CD4-positive, CD25-positive, alpha-beta regulatory T cell (primary cell): ENCODE measurements at regions not wholly inside any gene's neighbourhood (a gene's known extent, or its start where the extent isn't known, plus 50 kb on each side); places are given as distances from the start of the nearest gene placed in this dataset.

ENCODE experiments used
- ATAC-seq, 2 donors: fragments of 150-1000 bp; cut with Tn5 transposase; one replicate each; pipeline ENCODE4 v1.10.0; 2021; ENCODE audit warnings: low read depth in 2 of 2, moderate number of reproducible peaks in 2 of 2, moderate library complexity in 1 of 2
- DNase-seq, 3 donors: peaks; one replicate each; pipeline versions ENCODE4 v3.0.0 to v3.0.0-alpha.2; 2012 to 2022; ENCODE audit warnings: mixed read lengths in 1 of 3
- H3K27ac ChIP-seq: one replicate; pipeline ENCODE4 v1.7.0; 2013; ENCODE audit warnings: mild to moderate bottlenecking, low read length; ENCODE audit not compliant: insufficient read depth, poor library complexity, severe bottlenecking
- H3K27me3 ChIP-seq: one replicate; pipeline ENCODE4 v1.7.0; 2013; ENCODE audit warnings: low read length; ENCODE audit not compliant: control insufficient read depth, insufficient read depth
- H3K36me3 ChIP-seq: one replicate; pipeline ENCODE4 v1.7.0; 2013; ENCODE audit warnings: mild to moderate bottlenecking, low read length, moderate library complexity; ENCODE audit not compliant: control insufficient read depth, insufficient read depth
- H3K4me1 ChIP-seq: 2 replicates; pipeline ENCODE4 v1.7.0; 2013; ENCODE audit warnings: mild to moderate bottlenecking, low read length; ENCODE audit not compliant: insufficient read depth, control insufficient read depth, poor library complexity, severe bottlenecking
- H3K4me3 ChIP-seq: one replicate; pipeline ENCODE4 v1.7.0; 2013; ENCODE audit warnings: low read depth, mild to moderate bottlenecking, low read length, moderate library complexity
- H3K9me3 ChIP-seq, 2 experiments: 1 replicate in 1 of 2; 2 replicates in 1 of 2; pipeline ENCODE4 v1.7.0; 2013; ENCODE audit warnings: low read length in 2 of 2, mild to moderate bottlenecking in 1 of 2, moderate library complexity in 1 of 2; ENCODE audit not compliant: control insufficient read depth in 2 of 2
- H3K27ac Mint-ChIP-seq, 3 donors: one replicate each; pipeline ENCODE4 v1.8.0; 2020 to 2022; ENCODE audit warnings: mild to moderate bottlenecking in 3 of 3, mixed read lengths in 3 of 3, moderate library complexity in 2 of 3
- H3K27me3 Mint-ChIP-seq: one replicate; pipeline ENCODE4 v1.8.0; 2022; ENCODE audit warnings: mild to moderate bottlenecking, mixed read lengths
- H3K36me3 Mint-ChIP-seq: one replicate; pipeline ENCODE4 v1.8.0; 2020; ENCODE audit warnings: mixed read lengths
- H3K4me1 Mint-ChIP-seq, 4 donors: one replicate each; pipeline ENCODE4 v1.8.0; 2020 to 2022; ENCODE audit warnings: mixed read lengths in 4 of 4, mild to moderate bottlenecking in 1 of 4
- H3K4me3 Mint-ChIP-seq, 4 donors: one replicate each; pipeline ENCODE4 v1.8.0; 2020 to 2022; ENCODE audit warnings: mild to moderate bottlenecking in 4 of 4, mixed read lengths in 4 of 4, moderate library complexity in 3 of 4
- H3K9me3 Mint-ChIP-seq, 7 donors: one replicate each; pipeline ENCODE4 v1.8.0; 2020 to 2022; ENCODE audit warnings: mixed read lengths in 7 of 7, mild to moderate bottlenecking in 3 of 7, moderate library complexity in 2 of 7

- Mint-ChIP-seq H3K4me3 (no peak overlapping the region), H3K27me3 (no peaks in the 10 kb centered on the region), H3K36me3 (no peaks in the 10 kb centered on the region), H3K9me3 (peaks cover 0 to 16% (median 6%) of the 10 kb centered on the region in 7 donors), H3K4me1 (peaks cover 0 to 5% (median 0%) of the 10 kb centered on the region in 4 donors), H3K27ac (no peak overlapping the region)
- H3K36me3 ChIP-seq = no peaks in the 10 kb centered on the region
- H3K9me3 ChIP-seq = peaks cover 0 to 4% of the 10 kb centered on the region in 2 experiments
- no peaks in the 10 kb centered on the region for H3K4me1 ChIP-seq
- ATAC-seq (no peak), DNase-seq (no peak)
- no peaks in the 10 kb centered on the region for H3K27me3 ChIP-seq
- no peak overlapping the region for H3K27ac ChIP-seq
- H3K4me3 ChIP-seq = no peak overlapping the region
These were observed 1752.6 kb upstream of the C9orf72 start for GRCh38 chr9:29325894-29326293.

GRCh38 chr9:29332789-29333188, 1759.5 kb upstream of the C9orf72 start:
- Histone ChIP-seq H3K9me3 (no peaks in the 10 kb centered on the region), H3K27ac (no peak overlapping the region), H3K4me1 (no peaks in the 10 kb centered on the region), H3K27me3 (no peaks in the 10 kb centered on the region), H3K36me3 (no peaks in the 10 kb centered on the region), H3K4me3 (no peak overlapping the region)
- ATAC-seq (no peak), DNase-seq (no peak)
- Mint-ChIP-seq H3K27ac (no peak overlapping the region), H3K4me3 (no peak overlapping the region), H3K36me3 (no peaks in the 10 kb centered on the region), H3K9me3 (peaks cover 0 to 6% (median 2%) of the 10 kb centered on the region in 7 donors), H3K27me3 (peaks cover 4% of the 10 kb centered on the region), H3K4me1 (peaks cover 0 to 5% (median 0%) of the 10 kb centered on the region in 4 donors)

- peaks cover 4% of the 10 kb centered on the region for H3K27me3 Mint-ChIP-seq
- Histone ChIP-seq H3K36me3 (no peaks in the 10 kb centered on the region), H3K4me1 (no peaks in the 10 kb centered on the region), H3K27me3 (no peaks in the 10 kb centered on the region), H3K27ac (no peak overlapping the region), H3K4me3 (no peak overlapping the region), H3K9me3 (no peaks in the 10 kb centered on the region)
- peaks cover 0 to 4% (median 1%) of the 10 kb centered on the region in 7 donors for H3K9me3 Mint-ChIP-seq
- H3K4me1 Mint-ChIP-seq = no peaks in the 10 kb centered on the region
- no peak for DNase-seq
- H3K27ac Mint-ChIP-seq = no peak overlapping the region
- no peaks in the 10 kb centered on the region for H3K36me3 Mint-ChIP-seq
- no peak for ATAC-seq
- no peak overlapping the region for H3K4me3 Mint-ChIP-seq
These were observed 1763.0 kb upstream of the C9orf72 start for GRCh38 chr9:29336281-29336680.

GRCh38 chr9:29339387-29339786, 1766.1 kb upstream of the C9orf72 start:
- Histone ChIP-seq H3K4me3 (no peak overlapping the region), H3K36me3 (no peaks in the 10 kb centered on the region), H3K9me3 (no peaks in the 10 kb centered on the region), H3K27ac (no peak overlapping the region), H3K27me3 (no peaks in the 10 kb centered on the region), H3K4me1 (no peaks in the 10 kb centered on the region)
- Mint-ChIP-seq H3K27ac (no peak overlapping the region), H3K9me3 (peaks cover 0 to 5% (median 2%) of the 10 kb centered on the region in 7 donors), H3K4me3 (no peak overlapping the region), H3K4me1 (no peaks in the 10 kb centered on the region), H3K27me3 (peaks cover 4% of the 10 kb centered on the region), H3K36me3 (no peaks in the 10 kb centered on the region)
- ATAC-seq (no peak), DNase-seq (no peak)

GRCh38 chr9:29348999-29349398, 1775.7 kb upstream of the C9orf72 start:
- no peak for DNase-seq
- H3K27me3 Mint-ChIP-seq = no peaks in the 10 kb centered on the region
- no peak overlapping the region for H3K27ac Mint-ChIP-seq
- no peaks in the 10 kb centered on the region for H3K27me3 ChIP-seq
- no peaks in the 10 kb centered on the region for H3K36me3 Mint-ChIP-seq
- no peaks in the 10 kb centered on the region for H3K4me1 ChIP-seq
- no peak overlapping the region for H3K4me3 Mint-ChIP-seq
- no peaks in the 10 kb centered on the region for H3K4me1 Mint-ChIP-seq
- no peak overlapping the region for H3K27ac ChIP-seq
- no peak for ATAC-seq
- peaks cover 0 to 7% (median 5%) of the 10 kb centered on the region in 7 donors for H3K9me3 Mint-ChIP-seq
- no peaks in the 10 kb centered on the region for H3K9me3 ChIP-seq
- H3K36me3 ChIP-seq = no peaks in the 10 kb centered on the region
- no peak overlapping the region for H3K4me3 ChIP-seq

- H3K4me3 Mint-ChIP-seq = no peak overlapping the region
- H3K27ac ChIP-seq = no peak overlapping the region
- H3K4me1 Mint-ChIP-seq = no peaks in the 10 kb centered on the region
- DNase-seq (no peak), ATAC-seq (no peak)
- no peaks in the 10 kb centered on the region for H3K36me3 Mint-ChIP-seq
- peaks cover 0 to 14% (median 7%) of the 10 kb centered on the region in 7 donors for H3K9me3 Mint-ChIP-seq
- H3K4me1 ChIP-seq = no peaks in the 10 kb centered on the region
- H3K9me3 ChIP-seq = peaks cover 0 to 1% of the 10 kb centered on the region in 2 experiments
- no peak overlapping the region for H3K4me3 ChIP-seq
- no peaks in the 10 kb centered on the region for H3K27me3 ChIP-seq
- no peaks in the 10 kb centered on the region for H3K36me3 ChIP-seq
- H3K27ac Mint-ChIP-seq = no peak overlapping the region
- no peaks in the 10 kb centered on the region for H3K27me3 Mint-ChIP-seq
These were observed 1816.1 kb upstream of the C9orf72 start for GRCh38 chr9:29389421-29389820.

GRCh38 chr9:29390859-29391258, 1817.6 kb upstream of the C9orf72 start:
- Mint-ChIP-seq H3K27me3 (no peaks in the 10 kb centered on the region), H3K27ac (no peak overlapping the region), H3K4me1 (no peaks in the 10 kb centered on the region), H3K4me3 (no peak overlapping the region), H3K36me3 (no peaks in the 10 kb centered on the region), H3K9me3 (peaks cover 1 to 10% (median 6%) of the 10 kb centered on the region in 7 donors)
- no peaks in the 10 kb centered on the region for H3K27me3 ChIP-seq
- no peak overlapping the region for H3K4me3 ChIP-seq
- no peaks in the 10 kb centered on the region for H3K9me3 ChIP-seq
- no peaks in the 10 kb centered on the region for H3K36me3 ChIP-seq
- H3K27ac ChIP-seq = no peak overlapping the region
- no peak for ATAC-seq
- H3K4me1 ChIP-seq = no peaks in the 10 kb centered on the region
- no peak for DNase-seq

- ATAC-seq (no peak), DNase-seq (no peak)
- Mint-ChIP-seq H3K27ac (no peak overlapping the region), H3K9me3 (peaks cover under 1 to 15% (median 4%) of the 10 kb centered on the region in 7 donors), H3K4me1 (no peaks in the 10 kb centered on the region), H3K4me3 (no peak overlapping the region), H3K36me3 (no peaks in the 10 kb centered on the region), H3K27me3 (no peaks in the 10 kb centered on the region)
- Histone ChIP-seq H3K27ac (no peak overlapping the region), H3K4me3 (no peak overlapping the region), H3K27me3 (no peaks in the 10 kb centered on the region), H3K4me1 (no peaks in the 10 kb centered on the region), H3K9me3 (no peaks in the 10 kb centered on the region), H3K36me3 (no peaks in the 10 kb centered on the region)
These were observed 1819.8 kb upstream of the C9orf72 start for GRCh38 chr9:29393064-29393463.
